Lung (tissue), 11 donors: ENCODE measurements at regions not wholly inside any gene's neighbourhood (a gene's known extent, or its start where the extent isn't known, plus 50 kb on each side); places are given as distances from the start of the nearest gene placed in this dataset.

Experiments used
- ATAC-seq: fragments of 200-7000 bp; cut with Tn5 transposase; one replicate; pipeline ENCODE4 v1.9.1; 2020; ENCODE audit warnings: moderate number of reproducible peaks; ENCODE audit not compliant: insufficient read depth, low FRiP score
- DNase-seq, 3 donors: peaks; one replicate each; pipeline ENCODE4 v3.0.0-alpha.2; 2013 to 2017
- H3K27ac ChIP-seq, 2 donors: one replicate each; pipeline ENCODE4 v1.5.1; 2013; ENCODE audit warnings: mild to moderate bottlenecking in 2 of 2, moderate library complexity in 2 of 2, control low read depth in 1 of 2, inconsistent platforms in 1 of 2, low read depth in 1 of 2, low read length in 1 of 2
- H3K27me3 ChIP-seq, 3 donors: one replicate each; pipeline ENCODE4 v1.5.1; 2013; ENCODE audit warnings: low read length in 2 of 3; ENCODE audit not compliant: control insufficient read depth in 3 of 3, insufficient read depth in 3 of 3
- H3K36me3 ChIP-seq, 4 donors: one replicate each; pipeline ENCODE4 v1.5.1; 2013; ENCODE audit warnings: low read length in 4 of 4, mild to moderate bottlenecking in 1 of 4, moderate library complexity in 1 of 4; ENCODE audit not compliant: control insufficient read depth in 4 of 4, insufficient read depth in 4 of 4
- H3K4me1 ChIP-seq, 5 donors: one replicate each; pipeline ENCODE4 v1.5.1; 2013; ENCODE audit warnings: low read length in 5 of 5, mild to moderate bottlenecking in 2 of 5, moderate library complexity in 1 of 5; ENCODE audit not compliant: control insufficient read depth in 5 of 5, insufficient read depth in 5 of 5
- H3K4me3 ChIP-seq: one replicate; pipeline ENCODE4 v1.5.1; 2013; ENCODE audit warnings: mild to moderate bottlenecking, control low read depth, moderate library complexity
- H3K9ac ChIP-seq, 2 donors: one replicate each; pipeline ENCODE4 v1.5.1; 2013; ENCODE audit warnings: low read length in 2 of 2, control low read depth in 1 of 2; ENCODE audit not compliant: insufficient read depth in 1 of 2
- H3K9me3 ChIP-seq, 4 donors: one replicate each; pipeline ENCODE4 v1.5.1; 2013; ENCODE audit warnings: low read length in 3 of 4, mild to moderate bottlenecking in 1 of 4, moderate library complexity in 1 of 4; ENCODE audit not compliant: control insufficient read depth in 4 of 4, insufficient read depth in 3 of 4
- WGBS, 2 donors: extraction: QIAGEN DNeasy Blood & Tissue Kit; methylation state at CpG; one replicate each; pipeline ENCODE4 v1.1.7; 2013; 5-methylcytosine and 5-hydroxymethylcytosine counted together
- TF ChIP-seq, protein P1 (sequence below): IDR thresholded peaks from 2 replicates; pipeline ENCODE4 v1.5.1; 2012; ENCODE audit warnings: mild to moderate bottlenecking; ENCODE audit errors: control extremely low read depth, extremely low read depth
- donor health status: control.
- donor health status: control.
- donor health status: Bipolar disorder and iron deficiency.
- donor health status: healthy.
- donor health status: DM: yes; HTN: yes; CAD: no.

DNA sequence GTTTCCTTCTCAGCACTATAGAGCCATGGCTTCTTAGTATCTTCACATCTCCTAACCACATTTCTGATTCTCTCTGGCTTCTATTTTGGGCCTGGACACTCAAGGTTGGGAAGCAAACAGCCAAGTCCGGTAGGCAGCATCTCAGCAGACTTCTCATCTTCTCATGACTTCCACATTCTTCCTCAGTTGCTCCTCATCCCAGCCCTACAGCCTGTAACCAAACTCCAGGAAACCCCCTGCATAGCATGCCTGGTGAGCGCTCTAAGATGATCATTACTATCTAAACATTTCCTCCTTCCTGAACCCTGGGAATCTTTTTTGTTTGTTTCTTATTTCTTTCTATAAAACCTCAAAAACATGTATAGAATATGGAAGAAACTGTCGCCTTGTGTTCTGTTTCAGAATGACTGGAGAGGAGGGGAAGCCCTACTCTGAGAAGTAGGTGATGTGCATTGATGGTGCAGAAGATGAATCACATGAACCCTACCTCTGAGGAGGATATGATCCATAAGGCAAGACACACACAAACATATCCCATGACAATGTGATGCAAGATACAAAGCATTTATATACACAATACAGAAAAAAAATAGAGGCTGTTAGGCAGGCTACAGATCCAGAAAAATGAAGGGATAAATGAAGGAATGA lies 219.8 kb upstream of the GYPA start:
- H3K9me3 ChIP-seq = no peaks in the 10 kb centered on the region
- TF ChIP-seq, protein P1, sequence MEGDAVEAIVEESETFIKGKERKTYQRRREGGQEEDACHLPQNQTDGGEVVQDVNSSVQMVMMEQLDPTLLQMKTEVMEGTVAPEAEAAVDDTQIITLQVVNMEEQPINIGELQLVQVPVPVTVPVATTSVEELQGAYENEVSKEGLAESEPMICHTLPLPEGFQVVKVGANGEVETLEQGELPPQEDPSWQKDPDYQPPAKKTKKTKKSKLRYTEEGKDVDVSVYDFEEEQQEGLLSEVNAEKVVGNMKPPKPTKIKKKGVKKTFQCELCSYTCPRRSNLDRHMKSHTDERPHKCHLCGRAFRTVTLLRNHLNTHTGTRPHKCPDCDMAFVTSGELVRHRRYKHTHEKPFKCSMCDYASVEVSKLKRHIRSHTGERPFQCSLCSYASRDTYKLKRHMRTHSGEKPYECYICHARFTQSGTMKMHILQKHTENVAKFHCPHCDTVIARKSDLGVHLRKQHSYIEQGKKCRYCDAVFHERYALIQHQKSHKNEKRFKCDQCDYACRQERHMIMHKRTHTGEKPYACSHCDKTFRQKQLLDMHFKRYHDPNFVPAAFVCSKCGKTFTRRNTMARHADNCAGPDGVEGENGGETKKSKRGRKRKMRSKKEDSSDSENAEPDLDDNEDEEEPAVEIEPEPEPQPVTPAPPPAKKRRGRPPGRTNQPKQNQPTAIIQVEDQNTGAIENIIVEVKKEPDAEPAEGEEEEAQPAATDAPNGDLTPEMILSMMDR = no peak

DNA sequence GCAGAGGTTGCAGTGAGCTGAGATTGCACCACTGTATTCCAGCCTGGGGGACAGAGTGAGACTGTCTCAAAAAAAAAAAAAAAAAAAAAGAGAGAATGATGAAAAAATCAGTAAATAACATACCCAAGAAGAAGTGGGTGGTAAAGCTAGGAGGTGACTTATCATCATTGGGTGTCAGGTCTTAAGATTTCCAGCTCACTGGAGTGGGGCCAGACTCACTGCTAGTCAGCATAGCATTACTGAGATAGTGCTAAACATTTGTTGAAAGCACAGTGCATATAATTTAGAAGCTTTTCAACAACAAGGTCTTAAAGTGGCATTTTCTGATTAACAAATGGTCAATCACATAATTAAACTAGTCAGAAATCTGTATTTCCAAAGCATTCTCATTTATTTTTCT lies 221.8 kb upstream of the GYPA start:
- Histone ChIP-seq H3K9me3 (no peaks in the 10 kb centered on the region), H3K4me3 (no peak overlapping the region), H3K27me3 (no peaks in the 10 kb centered on the region), H3K9ac (no peak overlapping the region), H3K36me3 (no peaks in the 10 kb centered on the region), H3K4me1 (peaks cover 0 to 28% (median 0%) of the 10 kb centered on the region in 5 donors), H3K27ac (no peak overlapping the region)
- TF ChIP-seq, protein P1 = no peak
- ATAC-seq (no peak), DNase-seq (peak; percentile 65 to 83 (median 82))

More for the DNA sequence above, 219.8 kb upstream of the GYPA start:
- 85 to 89% methylated on average over 3 of the region's 3 CpGs for WGBS, 2 donors
- Histone ChIP-seq H3K4me3 (no peak overlapping the region), H3K27ac (no peak overlapping the region), H3K4me1 (peaks cover 0 to 47% (median 4%) of the 10 kb centered on the region in 5 donors), H3K27me3 (no peaks in the 10 kb centered on the region), H3K36me3 (no peaks in the 10 kb centered on the region), H3K9ac (no peak overlapping the region)
- DNase-seq = no peak
- ATAC-seq = no peak

GRCh38 chr4:144363890-144364289 lies 223.4 kb upstream of the GYPA start:
- no peak for DNase-seq
- Histone ChIP-seq H3K36me3 (no peaks in the 10 kb centered on the region), H3K27me3 (no peaks in the 10 kb centered on the region), H3K27ac (no peak overlapping the region), H3K9me3 (no peaks in the 10 kb centered on the region), H3K4me1 (peaks cover 0 to 18% (median 0%) of the 10 kb centered on the region in 5 donors), H3K4me3 (no peak overlapping the region), H3K9ac (no peak overlapping the region)
- no peak for ATAC-seq
- TF ChIP-seq, protein P1 = no peak
- WGBS, 2 donors = 83 to 88% methylated on average over 1 of the region's 1 CpG

DNA sequence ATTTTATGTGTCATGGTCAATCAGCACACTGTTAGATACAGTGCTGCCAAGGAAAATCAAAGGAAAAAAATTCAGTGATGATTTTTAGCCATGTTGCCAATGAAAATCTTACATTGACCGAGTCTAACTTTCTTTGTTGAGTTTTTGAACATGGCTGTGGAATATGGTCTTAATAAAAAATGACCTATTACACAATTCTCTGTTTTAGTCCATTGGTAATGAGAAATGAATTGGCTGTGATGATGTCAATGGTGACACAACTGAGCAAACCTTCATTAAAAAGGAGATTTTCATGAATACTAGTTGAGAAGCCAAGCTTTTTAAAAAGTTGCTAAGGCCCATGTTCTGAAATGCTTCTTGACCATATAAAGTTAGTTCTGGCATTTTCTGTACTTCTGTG lies 225.9 kb upstream of the GYPA start:
- WGBS, 2 donors = 74 to 92% methylated on average over 1 of the region's 1 CpG
- no peak overlapping the region for H3K27ac ChIP-seq
- H3K27me3 ChIP-seq = no peaks in the 10 kb centered on the region
- no peak for ATAC-seq
- no peak overlapping the region for H3K4me3 ChIP-seq
- TF ChIP-seq, protein P1 = no peak
- no peak for DNase-seq
- no peak overlapping the region for H3K9ac ChIP-seq
- peaks cover 0 to 18% (median 0%) of the 10 kb centered on the region in 5 donors for H3K4me1 ChIP-seq
- H3K9me3 ChIP-seq = no peaks in the 10 kb centered on the region
- no peaks in the 10 kb centered on the region for H3K36me3 ChIP-seq
